Kidney (tissue), 13 donors: ENCODE measurements at regions not wholly inside any gene's neighbourhood (a gene's known extent, or its start where the extent isn't known, plus 50 kb on each side); places are given as distances from the start of the nearest gene placed in this dataset.

ENCODE experiments used
- DNase-seq, 5 donors: peaks; one replicate each; pipeline ENCODE4 v3.0.0-alpha.2; 2013 to 2020
- FAIRE-seq: peaks from 2 replicates; lab custom pipeline; 2012; peaks lifted over from hg19 to GRCh38; lab: Jason Lieb, UNC
- H3K27ac ChIP-seq, 2 donors: one replicate each; pipeline ENCODE4 v1.7.0; 2013; ENCODE audit warnings: low read depth in 2 of 2, low read length in 2 of 2, inconsistent platforms in 1 of 2
- H3K27me3 ChIP-seq: one replicate; pipeline ENCODE4 v1.7.1; 2013; ENCODE audit warnings: low read length, inconsistent platforms; ENCODE audit not compliant: control insufficient read depth, insufficient read depth
- H3K36me3 ChIP-seq, 3 donors: one replicate each; pipeline versions ENCODE4 v1.7.0 to v1.7.1; 2013; ENCODE audit warnings: low read length in 3 of 3, control low read depth in 1 of 3, inconsistent platforms in 1 of 3; ENCODE audit not compliant: insufficient read depth in 3 of 3, control insufficient read depth in 2 of 3
- H3K4me1 ChIP-seq, 3 donors: one replicate each; pipeline versions ENCODE4 v1.7.0 to v1.7.1; 2013; ENCODE audit warnings: low read length in 3 of 3, inconsistent platforms in 1 of 3, low read depth in 1 of 3; ENCODE audit not compliant: control insufficient read depth in 2 of 3, insufficient read depth in 2 of 3
- H3K4me3 ChIP-seq, 3 donors: one replicate each; pipeline versions ENCODE4 v1.7.0 to v1.8.1; 2013; ENCODE audit warnings: low read length in 3 of 3, control low read depth in 1 of 3, inconsistent platforms in 1 of 3
- H3K9ac ChIP-seq, 3 donors: one replicate each; pipeline versions ENCODE4 v1.7.0 to v1.7.1; 2013; ENCODE audit warnings: low read length in 3 of 3, control low read depth in 1 of 3, inconsistent platforms in 1 of 3
- H3K9me3 ChIP-seq, 3 donors: one replicate each; pipeline versions ENCODE4 v1.7.0 to v1.7.1; 2013; ENCODE audit warnings: low read length in 3 of 3, control low read depth in 1 of 3, inconsistent platforms in 1 of 3; ENCODE audit not compliant: control insufficient read depth in 2 of 3, insufficient read depth in 1 of 3
- CTCF ChIP-seq: IDR thresholded peaks from 3 replicates; pipeline ENCODE4 v1.5.1; 2012; ENCODE audit warnings: mild to moderate bottlenecking, moderate library complexity, borderline replicate concordance; ENCODE audit not compliant: insufficient read depth; ENCODE audit errors: extremely low read depth
- intact Hi-C: fragments of 100-400 bp; cut with DNase I; formaldehyde crosslinking; loops from one replicate; pipeline ENCODE4 v1.11.1; 2022
- donor health status: control.
- donor health status: control.
- donor health status: control.
- donor health status: control.
- donor health status: control.
- donor health status: DM: yes; HTN: yes; CAD: no.
- donor health status: Normal renal cell carcinoma (clear cell type).

GRCh38 chr12:19927661-19928060, 440.7 kb upstream of the PDE3A start:
- no peak for TF ChIP-seq CTCF
- DNase-seq (no peak), FAIRE-seq (no peak)
- Histone ChIP-seq H3K36me3 (no peaks in the 10 kb centered on the region), H3K4me1 (no peaks in the 10 kb centered on the region), H3K4me3 (no peak overlapping the region), H3K9ac (no peak overlapping the region), H3K9me3 (no peaks in the 10 kb centered on the region), H3K27ac (no peak overlapping the region), H3K27me3 (no peaks in the 10 kb centered on the region)
- intact Hi-C loops: loop anchor here (10.0 kb wide), 1 partner anchor 677 kb away; no protein-coding TSS in a partner anchor

DNA sequence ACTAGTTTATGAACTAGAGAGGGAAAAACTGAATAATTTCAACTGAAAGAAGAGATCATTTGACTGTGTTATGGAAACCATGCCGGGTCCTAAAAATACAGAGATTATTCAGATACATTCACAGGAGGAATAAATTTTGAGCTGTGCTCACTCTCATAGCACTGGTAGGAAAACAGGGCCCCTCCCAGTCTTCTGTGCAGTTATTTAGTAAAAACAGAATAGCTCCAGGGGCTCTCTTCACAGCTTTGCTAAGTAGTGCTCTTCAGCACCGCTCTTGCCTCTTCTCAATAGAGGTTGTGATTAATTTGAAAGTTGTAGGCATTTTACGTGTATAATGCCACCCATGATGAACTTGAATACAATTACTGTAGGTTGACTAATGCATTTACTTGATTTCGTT, 435.9 kb upstream of the PDE3A start:
- Histone ChIP-seq H3K27me3 (no peaks in the 10 kb centered on the region), H3K4me3 (no peak overlapping the region), H3K4me1 (no peaks in the 10 kb centered on the region), H3K36me3 (no peaks in the 10 kb centered on the region), H3K27ac (no peak overlapping the region), H3K9ac (no peak overlapping the region), H3K9me3 (no peaks in the 10 kb centered on the region)
- no peak for TF ChIP-seq CTCF
- intact Hi-C loops: no loop called here
- DNase-seq: no peak
- no peak for FAIRE-seq

DNA sequence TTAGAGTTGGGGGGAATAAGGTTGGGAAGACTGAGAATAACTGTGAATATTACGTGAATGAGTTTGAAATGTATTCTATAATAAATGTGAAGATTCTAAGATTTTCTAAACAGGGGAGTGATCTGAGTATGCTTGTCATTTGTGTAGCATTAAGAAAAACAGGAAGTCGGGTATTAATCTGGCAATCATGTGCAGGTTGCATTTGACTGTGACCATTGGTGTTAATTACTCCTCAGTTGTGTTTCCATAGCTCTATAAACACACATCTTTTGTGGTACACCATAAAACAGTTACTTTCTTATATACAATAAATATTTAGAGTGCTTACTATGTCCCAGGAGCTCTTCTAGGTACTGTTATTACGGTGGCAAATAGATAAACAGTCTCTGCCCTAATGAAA, 434.4 kb upstream of the PDE3A start:
- H3K27me3 ChIP-seq: no peaks in the 10 kb centered on the region
- TF ChIP-seq CTCF: no peak
- H3K4me3 ChIP-seq: no peak overlapping the region
- H3K9me3 ChIP-seq: no peaks in the 10 kb centered on the region
- H3K27ac ChIP-seq: no peak overlapping the region
- H3K4me1 ChIP-seq: no peaks in the 10 kb centered on the region
- FAIRE-seq (no peak), DNase-seq (no peak)
- no peak overlapping the region for H3K9ac ChIP-seq
- intact Hi-C loops: no loop called here
- no peaks in the 10 kb centered on the region for H3K36me3 ChIP-seq

GRCh38 chr12:19937161-19937560, 431.2 kb upstream of the PDE3A start:
- no peaks in the 10 kb centered on the region for H3K9me3 ChIP-seq
- no peaks in the 10 kb centered on the region for H3K4me1 ChIP-seq
- H3K9ac ChIP-seq: no peak overlapping the region
- H3K4me3 ChIP-seq: no peak overlapping the region
- FAIRE-seq: no peak
- no peaks in the 10 kb centered on the region for H3K36me3 ChIP-seq
- no peak overlapping the region for H3K27ac ChIP-seq
- intact Hi-C loops: no loop called here
- no peak for DNase-seq
- TF ChIP-seq CTCF: no peak
- no peaks in the 10 kb centered on the region for H3K27me3 ChIP-seq
